ENCODE measurements at regions not wholly inside any gene's neighbourhood (a gene's known extent, or its start where the extent isn't known, plus 50 kb on each side); places are given as distances from the start of the nearest gene placed in this dataset.

DNA sequence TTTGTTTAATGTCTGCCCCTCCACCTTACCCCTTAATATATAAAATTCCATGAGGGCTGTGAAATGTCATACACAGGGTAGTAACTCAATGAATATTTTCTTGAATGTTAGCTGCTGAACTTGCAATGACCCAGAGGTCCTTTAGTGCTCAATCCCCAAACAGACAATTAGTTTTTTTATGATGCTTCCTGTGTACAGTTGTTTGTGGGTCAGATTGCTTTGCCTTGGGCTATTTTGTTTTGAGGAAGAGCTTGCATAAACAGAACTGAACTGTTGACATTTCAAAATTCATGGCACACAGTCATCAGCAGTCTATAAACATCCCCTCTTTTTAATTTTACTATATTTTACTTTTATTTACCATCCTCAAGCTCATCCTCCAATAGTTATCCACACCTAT is 820.5 kb upstream of the SEL1L start:
- no peak for DNase-seq (ENCODE audit: low read depth)
- H3K4me3 ChIP-seq (ENCODE audit: control insufficient read depth, low read depth, low read length): no peak overlapping the region
- TF ChIP-seq, protein P1, sequence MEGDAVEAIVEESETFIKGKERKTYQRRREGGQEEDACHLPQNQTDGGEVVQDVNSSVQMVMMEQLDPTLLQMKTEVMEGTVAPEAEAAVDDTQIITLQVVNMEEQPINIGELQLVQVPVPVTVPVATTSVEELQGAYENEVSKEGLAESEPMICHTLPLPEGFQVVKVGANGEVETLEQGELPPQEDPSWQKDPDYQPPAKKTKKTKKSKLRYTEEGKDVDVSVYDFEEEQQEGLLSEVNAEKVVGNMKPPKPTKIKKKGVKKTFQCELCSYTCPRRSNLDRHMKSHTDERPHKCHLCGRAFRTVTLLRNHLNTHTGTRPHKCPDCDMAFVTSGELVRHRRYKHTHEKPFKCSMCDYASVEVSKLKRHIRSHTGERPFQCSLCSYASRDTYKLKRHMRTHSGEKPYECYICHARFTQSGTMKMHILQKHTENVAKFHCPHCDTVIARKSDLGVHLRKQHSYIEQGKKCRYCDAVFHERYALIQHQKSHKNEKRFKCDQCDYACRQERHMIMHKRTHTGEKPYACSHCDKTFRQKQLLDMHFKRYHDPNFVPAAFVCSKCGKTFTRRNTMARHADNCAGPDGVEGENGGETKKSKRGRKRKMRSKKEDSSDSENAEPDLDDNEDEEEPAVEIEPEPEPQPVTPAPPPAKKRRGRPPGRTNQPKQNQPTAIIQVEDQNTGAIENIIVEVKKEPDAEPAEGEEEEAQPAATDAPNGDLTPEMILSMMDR (IDR thresholded peaks at IDR 0.05; ENCODE audit: control insufficient read depth, insufficient read depth, low read depth, low read length, missing control alignments): no peak

DNA sequence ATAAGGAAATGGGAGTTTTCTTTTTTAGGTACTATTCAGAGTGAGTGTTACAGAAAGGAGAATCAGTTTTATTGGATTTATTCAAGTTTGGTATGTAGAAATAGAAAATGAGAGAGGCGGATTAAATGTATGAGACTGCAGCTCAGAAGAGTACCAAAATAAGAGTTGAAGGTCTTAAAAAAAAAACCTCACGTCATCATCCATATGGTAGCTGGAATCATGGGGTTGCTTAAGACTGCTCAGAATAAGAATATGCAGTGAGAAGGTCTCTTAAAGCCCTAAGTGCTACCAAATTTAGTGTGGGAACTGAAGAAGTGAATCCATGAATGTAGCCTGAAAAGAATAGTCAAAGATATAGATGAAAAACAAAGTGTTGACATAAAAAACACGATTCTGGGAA is 825.5 kb upstream of the SEL1L start:
- DNase-seq (ENCODE audit: low read depth): no peak
- no peak overlapping the region for H3K4me3 ChIP-seq (ENCODE audit: control insufficient read depth, low read depth, low read length)
- TF ChIP-seq, protein P1 (IDR thresholded peaks at IDR 0.05; ENCODE audit: control insufficient read depth, insufficient read depth, low read depth, low read length, missing control alignments): no peak

DNA sequence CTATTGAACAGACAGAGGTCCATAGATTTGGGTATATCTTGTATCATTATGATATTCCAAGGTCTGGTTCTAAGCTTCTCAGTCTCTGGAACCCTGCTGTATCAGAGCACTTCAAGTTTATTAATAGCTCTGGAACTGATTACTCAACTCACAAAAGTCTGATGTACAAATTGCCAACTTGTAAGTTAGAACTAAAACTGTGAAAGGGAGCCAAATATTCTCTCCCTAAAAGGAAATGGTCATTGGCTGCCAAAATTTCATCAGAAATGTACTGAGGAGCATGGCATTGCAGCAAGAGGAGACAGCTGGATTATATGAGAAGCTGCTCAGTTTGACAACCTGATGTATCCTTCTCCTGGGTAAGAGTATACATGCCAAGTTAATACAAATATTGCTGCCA is 828.8 kb upstream of the SEL1L start:
- TF ChIP-seq, protein P1 (IDR thresholded peaks at IDR 0.05; ENCODE audit: control insufficient read depth, insufficient read depth, low read depth, low read length, missing control alignments): no peak
- H3K4me3 ChIP-seq (ENCODE audit: control insufficient read depth, low read depth, low read length): no peak overlapping the region
- DNase-seq (ENCODE audit: low read depth): no peak

DNA sequence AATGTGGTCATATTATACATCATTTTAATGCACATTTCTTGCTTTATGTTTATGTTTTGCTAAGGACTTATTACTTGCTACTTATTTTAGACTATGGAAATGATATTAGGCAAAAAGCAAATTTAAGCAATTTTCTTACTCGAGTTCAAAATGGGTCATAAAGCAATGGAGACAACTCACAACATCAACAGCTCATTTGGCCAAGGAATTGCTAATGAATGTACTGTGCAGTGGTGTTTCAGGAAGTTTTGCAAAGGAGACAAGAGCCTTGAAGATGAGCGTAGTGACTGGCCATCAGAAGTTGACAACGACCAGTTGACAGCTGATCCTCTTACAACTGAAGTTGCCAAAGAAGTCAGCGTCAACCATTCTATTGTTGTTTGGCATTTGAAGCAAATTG is 831.8 kb upstream of the SEL1L start:
- no peak overlapping the region for H3K4me3 ChIP-seq (ENCODE audit: control insufficient read depth, low read depth, low read length)
- no peak for DNase-seq (ENCODE audit: low read depth)
- TF ChIP-seq, protein P1 (IDR thresholded peaks at IDR 0.05; ENCODE audit: control insufficient read depth, insufficient read depth, low read depth, low read length, missing control alignments): no peak

DNA sequence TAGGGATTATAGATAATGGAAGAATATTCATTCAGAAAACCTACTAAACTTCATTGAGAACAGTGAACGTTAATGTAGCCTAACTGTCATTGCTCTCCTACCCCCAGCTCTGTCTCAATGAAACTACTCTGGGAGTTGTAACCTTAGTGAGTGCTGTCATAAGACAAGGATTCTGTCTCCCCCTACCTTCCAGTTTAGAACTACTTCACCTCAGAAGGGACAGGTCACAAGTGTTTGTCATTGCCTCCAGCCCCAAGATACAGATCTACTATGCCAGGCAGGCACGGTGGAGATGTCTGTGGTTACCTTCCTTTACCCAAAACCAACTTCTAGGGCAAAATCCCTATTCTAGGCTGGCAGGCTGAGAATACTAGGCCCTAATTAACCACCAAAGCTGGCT is 833.1 kb upstream of the SEL1L start:
- TF ChIP-seq, protein P1 (IDR thresholded peaks at IDR 0.05; ENCODE audit: control insufficient read depth, insufficient read depth, low read depth, low read length, missing control alignments): no peak
- no peak for DNase-seq (ENCODE audit: low read depth)
- no peak overlapping the region for H3K4me3 ChIP-seq (ENCODE audit: control insufficient read depth, low read depth, low read length)

DNA sequence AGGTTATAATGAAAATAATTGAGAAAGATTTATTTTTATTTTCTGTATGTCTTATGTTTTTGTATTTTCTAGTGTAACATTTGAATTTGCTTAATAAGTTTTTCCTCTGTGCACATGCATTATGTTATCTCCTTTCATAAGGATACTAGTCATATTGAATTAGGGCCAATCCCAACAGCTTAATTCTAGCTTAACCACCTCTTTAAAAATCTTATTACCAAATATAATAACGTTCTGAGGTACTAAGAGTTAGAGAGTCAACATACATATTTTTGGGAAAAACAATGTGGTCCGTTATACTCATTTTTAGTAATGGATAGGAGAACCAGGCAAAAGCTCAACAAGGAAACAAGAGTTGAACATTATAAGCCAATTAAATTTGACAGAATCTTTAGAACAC is 845.6 kb upstream of the SEL1L start:
- no peak for DNase-seq (ENCODE audit: low read depth)
- no peak overlapping the region for H3K4me3 ChIP-seq (ENCODE audit: control insufficient read depth, low read depth, low read length)
- TF ChIP-seq, protein P1 (IDR thresholded peaks at IDR 0.05; ENCODE audit: control insufficient read depth, insufficient read depth, low read depth, low read length, missing control alignments): no peak

DNA sequence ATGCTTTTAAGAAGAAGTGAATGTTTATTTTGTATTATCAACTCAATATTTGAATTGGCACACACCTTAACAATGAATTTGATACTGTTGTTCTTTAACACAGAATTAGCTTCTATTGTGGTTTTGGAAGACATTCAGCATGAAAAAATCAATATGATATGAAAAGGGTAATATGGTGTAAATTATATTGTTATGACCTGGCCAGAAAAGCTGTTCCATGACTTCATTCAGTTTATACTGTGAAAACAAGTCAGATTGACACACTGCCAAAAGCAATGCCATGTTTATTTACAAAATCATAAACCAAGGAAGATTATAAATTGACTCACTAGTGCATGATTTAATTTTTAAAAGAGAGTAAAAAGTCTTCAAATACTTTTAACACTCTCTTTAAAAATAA is 851.4 kb upstream of the SEL1L start:
- DNase-seq (ENCODE audit: low read depth): no peak
- H3K4me3 ChIP-seq (ENCODE audit: control insufficient read depth, low read depth, low read length): no peak overlapping the region
- TF ChIP-seq, protein P1 (IDR thresholded peaks at IDR 0.05; ENCODE audit: control insufficient read depth, insufficient read depth, low read depth, low read length, missing control alignments): no peak
